ENCODE measurements at regions not wholly inside any gene's neighbourhood (a gene's known extent, or its start where the extent isn't known, plus 50 kb on each side); places are given as distances from the start of the nearest gene placed in this dataset.
"Not testable (repeated sequence)": the region's sequence is repeated elsewhere in the genome, so short reads cannot be mapped to it uniquely, and the experiment has no call there.

- in situ Hi-C loops (cut with HindIII; ENCODE audit: low pct_ligation_motif_present, low sequenced_read_pairs) = no loop called here
- Histone ChIP-seq H3K27ac (no peak overlapping the region), H3K36me3 (replicated peaks) (no peaks in the 10 kb centered on the region), H3K4me3 (ENCODE audit: low read depth, low read length) (no peak overlapping the region), H3K27me3 (replicated peaks) (no peaks in the 10 kb centered on the region)
- no peak for TF ChIP-seq CTCF (IDR thresholded peaks at IDR 0.05; ENCODE audit: low read depth, low read length, missing control alignments)
- no peak for DNase-seq
Measured at GRCh38 chr7:76126632-76127031, 75.1 kb upstream of the SRRM3 start.

- Histone ChIP-seq H3K36me3 (replicated peaks) (no peaks in the 10 kb centered on the region), H3K27ac (no peak overlapping the region), H3K27me3 (replicated peaks) (no peaks in the 10 kb centered on the region), H3K4me3 (ENCODE audit: low read depth, low read length) (no peak overlapping the region)
- TF ChIP-seq CTCF (IDR thresholded peaks at IDR 0.05; ENCODE audit: low read depth, low read length, missing control alignments) = no peak
- in situ Hi-C loops (cut with HindIII; ENCODE audit: low pct_ligation_motif_present, low sequenced_read_pairs) = no loop called here
- DNase-seq = peak; percentile 28
Measured at GRCh38 chr7:76129366-76129765, 72.3 kb upstream of the SRRM3 start.

GRCh38 chr7:76129836-76130235, 71.9 kb upstream of the SRRM3 start:
- Histone ChIP-seq H3K36me3 (replicated peaks) (no peaks in the 10 kb centered on the region), H3K27ac (no peak overlapping the region), H3K27me3 (replicated peaks) (no peaks in the 10 kb centered on the region), H3K4me3 (ENCODE audit: low read depth, low read length) (no peak overlapping the region)
- in situ Hi-C loops (cut with HindIII; ENCODE audit: low pct_ligation_motif_present, low sequenced_read_pairs) = no loop called here
- no peak for TF ChIP-seq CTCF (IDR thresholded peaks at IDR 0.05; ENCODE audit: low read depth, low read length, missing control alignments)
- no peak for DNase-seq

GRCh38 chr7:76130661-76131060, 71.0 kb upstream of the SRRM3 start:
- H3K27me3 ChIP-seq (replicated peaks); H3K4me3 ChIP-seq (ENCODE audit: low read depth, low read length); H3K36me3 ChIP-seq (replicated peaks); in situ Hi-C loops (cut with HindIII; ENCODE audit: low pct_ligation_motif_present, low sequenced_read_pairs); H3K27ac ChIP-seq: not testable (repeated sequence)
- peak; percentile 66 for TF ChIP-seq CTCF (IDR thresholded peaks at IDR 0.05; ENCODE audit: low read depth, low read length, missing control alignments)
- DNase-seq = peak; percentile 56

GRCh38 chr7:76131887-76132286, 69.8 kb upstream of the SRRM3 start:
- H3K36me3 ChIP-seq (replicated peaks); H3K27ac ChIP-seq; H3K4me3 ChIP-seq (ENCODE audit: low read depth, low read length); DNase-seq; H3K27me3 ChIP-seq (replicated peaks); in situ Hi-C loops (cut with HindIII; ENCODE audit: low pct_ligation_motif_present, low sequenced_read_pairs): not testable (repeated sequence)

GRCh38 chr7:76133164-76133775, 68.4 kb upstream of the SRRM3 start:
- H3K27ac ChIP-seq = no peak overlapping the region
- in situ Hi-C loops (cut with HindIII; ENCODE audit: low pct_ligation_motif_present, low sequenced_read_pairs) = no loop called here
- H3K27me3 ChIP-seq (replicated peaks) = no peaks in the 10 kb centered on the region
- no peaks in the 10 kb centered on the region for H3K36me3 ChIP-seq (replicated peaks)
- no peak overlapping the region for H3K4me3 ChIP-seq (ENCODE audit: low read depth, low read length)
- no peak for DNase-seq
- TF ChIP-seq CTCF (IDR thresholded peaks at IDR 0.05; ENCODE audit: low read depth, low read length, missing control alignments) = no peak
